ENCODE measurements at regions not wholly inside any gene's neighbourhood (a gene's known extent, or its start where the extent isn't known, plus 50 kb on each side); places are given as distances from the start of the nearest gene placed in this dataset.

DNA sequence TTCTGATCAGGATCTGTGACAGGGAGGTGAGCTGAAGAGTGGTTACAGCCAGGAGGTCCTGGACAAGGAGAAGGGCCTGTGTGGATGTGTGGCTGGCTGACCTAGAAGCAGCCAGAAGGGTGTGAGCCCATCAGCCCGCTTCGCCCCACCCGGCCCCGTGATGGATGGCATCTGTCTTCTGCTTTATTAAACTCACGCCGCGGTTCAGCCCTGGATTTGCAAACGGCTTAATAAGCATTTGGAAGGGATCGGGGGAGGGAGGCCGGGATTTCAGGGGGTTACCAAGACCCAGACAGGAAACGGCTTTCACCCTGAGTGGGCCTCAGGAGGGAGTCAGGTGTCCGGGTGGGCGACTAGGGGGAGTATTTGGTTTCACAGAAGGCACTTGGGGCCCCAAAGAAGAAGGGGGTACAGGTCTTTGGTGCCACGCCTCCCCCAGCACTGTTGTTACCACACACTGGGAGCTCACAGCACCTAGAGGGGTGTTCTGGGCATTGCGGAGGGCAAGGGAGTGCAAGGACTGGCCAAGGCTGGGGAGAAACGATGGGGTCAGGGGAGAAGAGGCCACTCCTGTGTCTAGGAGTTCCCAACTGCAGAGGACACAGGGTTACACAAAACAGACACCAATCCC is 53.8 kb upstream of the FOXP4 start:
- POLR2A ChIA-PET = no interaction called here
- no peak overlapping the region for H3K4me2 ChIP-seq

GRCh38 chr6:41494212-41495110 is 51.7 kb upstream of the FOXP4 start:
- no peaks in the 10 kb centered on the region for H3K9me3 ChIP-seq
- no peak overlapping the region for H3K4me3 ChIP-seq (ENCODE audit: low read depth in 2 of 2, low read length in 1 of 2)
- no peaks in the 10 kb centered on the region for H4K20me1 ChIP-seq (ENCODE audit: insufficient read depth)
- H3K9ac ChIP-seq = no peak overlapping the region
- WGBS (ENCODE audit: low lambda C conversion rate) = 88% methylated on average over 15 of the region's 16 CpGs
- H3K27me3 ChIP-seq (ENCODE audit: insufficient read depth) = no peaks in the 10 kb centered on the region
- no peaks in the 10 kb centered on the region for H3K36me3 ChIP-seq (replicated peaks in 1 of 2; ENCODE audit: control insufficient read depth in 1 of 2, insufficient read depth in 2 of 2, low read length in 1 of 2)
- peaks cover 3 to 11% of the 10 kb centered on the region in 2 experiments; a peak in 3 of 4 replicates for H3K4me1 ChIP-seq (ENCODE audit: control insufficient read depth in 1 of 2, insufficient read depth in 2 of 2, low read depth in 1 of 2, low read length in 1 of 2)
- H3K9me2 ChIP-seq = no peaks in the 10 kb centered on the region
- H3K79me2 ChIP-seq (ENCODE audit: insufficient read depth) = no peaks in the 10 kb centered on the region
- ChIA-PET POLR2A (no interaction called here), CTCF (interaction anchor here (1.4 to 2.6 kb wide), 2 partner anchors 9 to 31 kb away, joined by 3 to 9 read pairs; no protein-coding TSS in a partner anchor)
- H3K4me2 ChIP-seq = no peak overlapping the region
- no peak for DNase-seq
- no peak overlapping the region for H2AFZ ChIP-seq (ENCODE audit: low read depth)
- peaks cover 3% of the 10 kb centered on the region for H3F3A ChIP-seq (replicated peaks; ENCODE audit: insufficient read depth)
- no peak overlapping the region for H3K27ac ChIP-seq (ENCODE audit: low read depth in 2 of 2, low read length in 1 of 2)
- TF ChIP-seq FOXM1 (IDR thresholded peaks at IDR 0.05; ENCODE audit: low read depth) = no peak
- TF ChIP-seq TCF12 (IDR thresholded peaks at IDR 0.05) = no peak
- TF ChIP-seq USF1 (IDR thresholded peaks at IDR 0.05; ENCODE audit: borderline replicate concordance, low read depth) = no peak
- TF ChIP-seq IRF3 (IDR thresholded peaks at IDR 0.05; ENCODE audit: low read depth, low read length) = no peak
- no peak for TF ChIP-seq RCOR1 (IDR thresholded peaks at IDR 0.05; ENCODE audit: low read length)
- TF ChIP-seq POLR2AphosphoS5 (IDR thresholded peaks at IDR 0.05; ENCODE audit: low read depth, low read length) = no peak
- no peak for TF ChIP-seq GATA2 (CRISPR knock-in tag; IDR thresholded peaks at IDR 0.05)
- TF ChIP-seq MAX (IDR thresholded peaks at IDR 0.05; ENCODE audit: low read depth) = no peak
- TF ChIP-seq FOXJ3 (CRISPR knock-in tag; IDR thresholded peaks at IDR 0.05) = no peak
- TF ChIP-seq TEAD4 (IDR thresholded peaks at IDR 0.05; ENCODE audit: borderline replicate concordance, insufficient read depth) = no peak
- no peak for TF ChIP-seq NFIC (IDR thresholded peaks at IDR 0.05; ENCODE audit: borderline replicate concordance)
- TF ChIP-seq, protein P1, sequence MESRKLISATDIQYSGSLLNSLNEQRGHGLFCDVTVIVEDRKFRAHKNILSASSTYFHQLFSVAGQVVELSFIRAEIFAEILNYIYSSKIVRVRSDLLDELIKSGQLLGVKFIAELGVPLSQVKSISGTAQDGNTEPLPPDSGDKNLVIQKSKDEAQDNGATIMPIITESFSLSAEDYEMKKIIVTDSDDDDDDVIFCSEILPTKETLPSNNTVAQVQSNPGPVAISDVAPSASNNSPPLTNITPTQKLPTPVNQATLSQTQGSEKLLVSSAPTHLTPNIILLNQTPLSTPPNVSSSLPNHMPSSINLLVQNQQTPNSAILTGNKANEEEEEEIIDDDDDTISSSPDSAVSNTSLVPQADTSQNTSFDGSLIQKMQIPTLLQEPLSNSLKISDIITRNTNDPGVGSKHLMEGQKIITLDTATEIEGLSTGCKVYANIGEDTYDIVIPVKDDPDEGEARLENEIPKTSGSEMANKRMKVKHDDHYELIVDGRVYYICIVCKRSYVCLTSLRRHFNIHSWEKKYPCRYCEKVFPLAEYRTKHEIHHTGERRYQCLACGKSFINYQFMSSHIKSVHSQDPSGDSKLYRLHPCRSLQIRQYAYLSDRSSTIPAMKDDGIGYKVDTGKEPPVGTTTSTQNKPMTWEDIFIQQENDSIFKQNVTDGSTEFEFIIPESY (IDR thresholded peaks at IDR 0.05; ENCODE audit: borderline replicate concordance, low read depth) = no peak
- TF ChIP-seq EP300 (IDR thresholded peaks at IDR 0.05; ENCODE audit: borderline replicate concordance in 1 of 2, low read depth in 1 of 2, low read length in 1 of 2) = no peak
- TF ChIP-seq CHD2 (IDR thresholded peaks at IDR 0.05; ENCODE audit: low read length, partially characterized antibody) = no peak

More for the DNA sequence above, 53.8 kb upstream of the FOXP4 start:
- H3K9me2 ChIP-seq = no peaks in the 10 kb centered on the region
- H3K9ac ChIP-seq = no peak overlapping the region
- H3K27ac ChIP-seq (ENCODE audit: low read depth in 2 of 2, low read length in 1 of 2) = no peak overlapping the region
- no peaks in the 10 kb centered on the region for H4K20me1 ChIP-seq (ENCODE audit: insufficient read depth)
- H3K36me3 ChIP-seq (replicated peaks in 1 of 2; ENCODE audit: control insufficient read depth in 1 of 2, insufficient read depth in 2 of 2, low read length in 1 of 2) = no peaks in the 10 kb centered on the region
- no peaks in the 10 kb centered on the region for H3K27me3 ChIP-seq (ENCODE audit: insufficient read depth)
- no peak overlapping the region for H3K4me3 ChIP-seq (ENCODE audit: low read depth in 2 of 2, low read length in 1 of 2)
- no peaks in the 10 kb centered on the region for H3F3A ChIP-seq (replicated peaks; ENCODE audit: insufficient read depth)
- CTCF ChIA-PET = interaction anchor here (1.3 kb wide), 2 partner anchors 34 to 68 kb away, joined by 3 to 4 read pairs; no protein-coding TSS in a partner anchor
- H3K79me2 ChIP-seq (ENCODE audit: insufficient read depth) = no peaks in the 10 kb centered on the region
- H3K9me3 ChIP-seq = no peaks in the 10 kb centered on the region
- 80% methylated on average over 16 of the region's 16 CpGs for WGBS (ENCODE audit: low lambda C conversion rate)
- TF ChIP-seq SMC3 (IDR thresholded peaks at IDR 0.05; ENCODE audit: low read depth, low read length) (no peak), FOXJ3 (CRISPR knock-in tag; IDR thresholded peaks at IDR 0.05) (no peak), USF2 (IDR thresholded peaks at IDR 0.05; ENCODE audit: borderline replicate concordance, low read depth, low read length) (no peak), ELF1 (IDR thresholded peaks at IDR 0.05) (no peak), TCF12 (IDR thresholded peaks at IDR 0.05) (no peak), FOSL2 (IDR thresholded peaks at IDR 0.05; ENCODE audit: borderline replicate concordance, low read depth) (no peak), EZH2phosphoT487 (IDR thresholded peaks at IDR 0.05; ENCODE audit: borderline replicate concordance, low read depth) (no peak), TEAD4 (IDR thresholded peaks at IDR 0.05; ENCODE audit: borderline replicate concordance, insufficient read depth) (no peak)
- peaks cover 18 to 30% of the 10 kb centered on the region in 2 experiments; a peak in 3 of 4 replicates for H3K4me1 ChIP-seq (ENCODE audit: control insufficient read depth in 1 of 2, insufficient read depth in 2 of 2, low read depth in 1 of 2, low read length in 1 of 2)
- no peak overlapping the region for H2AFZ ChIP-seq (ENCODE audit: low read depth)
- DNase-seq = no peak

All from SK-N-SH (cell line).